WTC11 (cell line): ENCODE measurements at regions not wholly inside any gene's neighbourhood (a gene's known extent, or its start where the extent isn't known, plus 50 kb on each side); places are given as distances from the start of the nearest gene placed in this dataset.

Experiments
- ATAC-seq: fragments of 200-7000 bp; cut with Tn5 transposase; 2 replicates; pipeline ENCODE4 v1.10.0; 2021; ENCODE audit warnings: mild to moderate bottlenecking, moderate library complexity
- CTCF ChIA-PET: fragments of 300-600 bp; sonication (Branson Sonifier 250); formaldehyde crosslinking; loops from one replicate; lab custom pipeline; 2021; ENCODE audit warnings: antibody characterized with exemption; lab: Charles Lee
- POLR2A ChIA-PET: fragments of 350-600 bp; sonication (Branson Sonifier 250); formaldehyde crosslinking; loops from one replicate; lab custom pipeline; 2021; ENCODE audit warnings: antibody characterized with exemption; lab: Charles Lee
- DNase-seq: peaks from one replicate; pipeline ENCODE4 v3.0.0; 2021; ENCODE audit warnings: low spot score
- H3K27ac Mint-ChIP-seq: 2 replicates; pipeline ENCODE4 v1.8.0; 2021; ENCODE audit warnings: mixed read lengths
- H3K27me3 Mint-ChIP-seq: 2 replicates; pipeline ENCODE4 v1.8.0; 2021; ENCODE audit warnings: low read depth, mild to moderate bottlenecking, moderate library complexity, mixed read lengths
- H3K36me3 Mint-ChIP-seq: 2 replicates; pipeline ENCODE4 v1.8.0; 2021; ENCODE audit warnings: mixed read lengths
- H3K4me1 Mint-ChIP-seq: 2 replicates; pipeline ENCODE4 v1.8.0; 2022; ENCODE audit warnings: mixed read lengths
- H3K4me3 Mint-ChIP-seq: 2 replicates; pipeline ENCODE4 v1.8.0; 2021; ENCODE audit warnings: mild to moderate bottlenecking, moderate library complexity, mixed read lengths
- H3K9me3 Mint-ChIP-seq: 2 replicates; pipeline ENCODE4 v1.8.0; 2021; ENCODE audit warnings: mixed read lengths
- CBFB ChIP-seq: sonication (generic); formaldehyde crosslinking; IDR thresholded peaks from 2 replicates; pipeline ENCODE4 v1.8.1; 2022; ENCODE audit warnings: mild to moderate bottlenecking, low read depth, missing genetic modification reagents
- CTCF ChIP-seq: fragments of 200-600 bp; IDR thresholded peaks from 2 replicates; pipeline ENCODE4 v1.8.0; 2022; ENCODE audit warnings: antibody characterized with exemption
- E2F1 ChIP-seq: sonication (generic); formaldehyde crosslinking; IDR thresholded peaks from 2 replicates; pipeline ENCODE4 v1.8.0; 2022; ENCODE audit warnings: mild to moderate bottlenecking, missing genetic modification reagents
- EMX1 ChIP-seq: fragments of 250-450 bp; sonication (Bioruptor Pico); IDR thresholded peaks from 2 replicates; pipeline ENCODE4 v1.8.0; 2021; ENCODE audit warnings: mild to moderate bottlenecking
- KAT7 ChIP-seq: sonication (generic); formaldehyde crosslinking; IDR thresholded peaks from 2 replicates; pipeline ENCODE4 v1.8.1; 2023; ENCODE audit warnings: missing genetic modification reagents, mild to moderate bottlenecking, borderline replicate concordance
- MLX ChIP-seq: sonication (generic); formaldehyde crosslinking; IDR thresholded peaks from 2 replicates; pipeline ENCODE4 v1.8.1; 2023; ENCODE audit warnings: mild to moderate bottlenecking, missing genetic modification reagents, moderate library complexity
- MXD4 ChIP-seq: fragments of 250-450 bp; sonication (Bioruptor Pico); IDR thresholded peaks from 2 replicates; pipeline ENCODE4 v1.8.0; 2021; ENCODE audit warnings: mild to moderate bottlenecking, moderate library complexity, borderline replicate concordance
- NR2C2 ChIP-seq: sonication (generic); formaldehyde crosslinking; IDR thresholded peaks from 2 replicates; pipeline ENCODE4 v1.8.0; 2022; ENCODE audit warnings: mild to moderate bottlenecking, missing genetic modification reagents
- PRRX2 ChIP-seq: fragments of 250-450 bp; sonication (Bioruptor Pico); IDR thresholded peaks from 2 replicates; pipeline ENCODE4 v1.8.0; 2021; ENCODE audit warnings: mild to moderate bottlenecking
- RELA ChIP-seq: sonication (generic); formaldehyde crosslinking; IDR thresholded peaks from 2 replicates; pipeline ENCODE4 v1.8.1; 2022; ENCODE audit warnings: missing genetic modification reagents, mild to moderate bottlenecking, borderline replicate concordance
- TEAD1 ChIP-seq: sonication (generic); formaldehyde crosslinking; IDR thresholded peaks from 2 replicates; pipeline ENCODE4 v1.8.0; 2022; ENCODE audit warnings: mild to moderate bottlenecking, missing genetic modification reagents
- ZNF219 ChIP-seq: sonication (generic); formaldehyde crosslinking; IDR thresholded peaks from 2 replicates; pipeline ENCODE4 v1.8.0; 2023; ENCODE audit warnings: missing genetic modification reagents, mild to moderate bottlenecking, borderline replicate concordance
- ZNF425 ChIP-seq: fragments of 250-450 bp; sonication (Bioruptor Pico); conservative IDR thresholded peaks from 2 replicates; pipeline ENCODE4 v1.9.0; 2021; ENCODE audit warnings: mild to moderate bottlenecking
- ZNF532 ChIP-seq: fragments of 250-450 bp; sonication (Bioruptor Pico); IDR thresholded peaks from 2 replicates; pipeline ENCODE4 v1.9.0; 2021; ENCODE audit warnings: mild to moderate bottlenecking, borderline replicate concordance
- ZSCAN18 ChIP-seq: fragments of 250-450 bp; sonication (Bioruptor Pico); IDR thresholded peaks from 2 replicates; pipeline ENCODE4 v2.1.2; 2022; ENCODE audit warnings: mild to moderate bottlenecking, moderate library complexity
- TF ChIP-seq, protein P1 (sequence below): sonication (generic); formaldehyde crosslinking; IDR thresholded peaks from 2 replicates; pipeline ENCODE4 v1.8.1; 2023; ENCODE audit warnings: mild to moderate bottlenecking, moderate library complexity, missing genetic modification reagents
- TF ChIP-seq, protein P2 (sequence below): sonication (generic); formaldehyde crosslinking; IDR thresholded peaks from 2 replicates; pipeline ENCODE4 v1.8.0; 2023; ENCODE audit warnings: missing genetic modification reagents
- TF ChIP-seq, protein P3 (sequence below): sonication (generic); formaldehyde crosslinking; IDR thresholded peaks from 2 replicates; pipeline ENCODE4 v1.8.0; 2022; ENCODE audit warnings: mild to moderate bottlenecking, missing genetic modification reagents

DNA sequence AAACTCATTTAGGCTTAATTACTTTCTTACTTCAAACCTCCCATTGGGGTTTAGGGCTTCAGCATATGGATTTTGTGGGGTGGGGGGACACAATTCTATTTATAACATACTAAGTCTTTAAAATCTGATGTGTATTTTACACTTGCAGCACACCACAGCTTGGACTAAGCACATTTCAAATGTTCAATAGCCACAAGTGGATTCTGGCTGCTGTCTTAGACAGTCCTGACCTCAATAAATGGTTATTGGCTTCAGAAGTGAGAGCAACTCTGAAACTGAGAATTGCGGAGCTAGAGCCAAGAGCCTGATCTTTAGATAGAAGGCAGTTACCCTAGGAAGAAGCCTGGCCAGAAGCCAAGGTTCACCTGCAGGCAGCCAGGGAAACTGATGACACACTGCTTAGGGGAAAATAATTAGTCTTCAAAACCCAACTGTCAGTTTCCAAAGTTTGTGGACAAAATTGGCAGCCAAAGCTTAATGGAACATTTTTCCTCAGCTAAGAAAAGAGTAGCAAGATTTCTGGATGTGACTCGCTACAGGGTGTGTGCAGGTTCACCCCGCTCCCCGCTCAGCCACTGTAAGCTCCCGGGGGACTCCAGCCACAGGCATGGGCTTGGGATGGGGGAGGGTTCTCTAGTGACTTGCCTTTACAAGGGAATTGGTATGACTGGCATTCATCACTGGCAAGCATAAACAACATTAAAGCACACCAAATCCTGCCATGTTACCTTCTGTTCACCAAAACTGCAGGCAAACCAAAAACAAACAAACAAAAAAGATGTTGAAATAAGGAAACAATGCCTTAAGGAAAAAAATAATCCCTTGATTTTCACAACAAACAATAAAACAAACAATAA is 219.8 kb downstream of the TFAP2A start (continued):
- TF ChIP-seq RELA (no peak), ZSCAN18 (CRISPR knock-in tag) (no peak)
- TF ChIP-seq, protein P1, sequence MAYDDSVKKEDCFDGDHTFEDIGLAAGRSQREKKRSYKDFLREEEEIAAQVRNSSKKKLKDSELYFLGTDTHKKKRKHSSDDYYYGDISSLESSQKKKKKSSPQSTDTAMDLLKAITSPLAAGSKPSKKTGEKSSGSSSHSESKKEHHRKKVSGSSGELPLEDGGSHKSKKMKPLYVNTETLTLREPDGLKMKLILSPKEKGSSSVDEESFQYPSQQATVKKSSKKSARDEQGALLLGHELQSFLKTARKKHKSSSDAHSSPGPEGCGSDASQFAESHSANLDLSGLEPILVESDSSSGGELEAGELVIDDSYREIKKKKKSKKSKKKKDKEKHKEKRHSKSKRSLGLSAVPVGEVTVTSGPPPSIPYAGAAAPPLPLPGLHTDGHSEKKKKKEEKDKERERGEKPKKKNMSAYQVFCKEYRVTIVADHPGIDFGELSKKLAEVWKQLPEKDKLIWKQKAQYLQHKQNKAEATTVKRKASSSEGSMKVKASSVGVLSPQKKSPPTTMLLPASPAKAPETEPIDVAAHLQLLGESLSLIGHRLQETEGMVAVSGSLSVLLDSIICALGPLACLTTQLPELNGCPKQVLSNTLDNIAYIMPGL (CRISPR knock-in tag) = no peak

GRCh38 chr6:10193321-10193720 is 221.6 kb downstream of the TFAP2A start:
- Mint-ChIP-seq H3K27ac (no peak overlapping the region), H3K36me3 (no peaks in the 10 kb centered on the region), H3K4me1 (no peaks in the 10 kb centered on the region), H3K4me3 (no peak overlapping the region), H3K27me3 (no peaks in the 10 kb centered on the region), H3K9me3 (no peaks in the 10 kb centered on the region)
- DNase-seq (no peak), ATAC-seq (no peak)
- ChIA-PET POLR2A (no interaction called here), CTCF (no interaction called here)
- TF ChIP-seq MLX (no peak), ZNF425 (CRISPR knock-in tag) (no peak), ZNF219 (CRISPR knock-in tag) (no peak), KAT7 (CRISPR knock-in tag) (no peak), MXD4 (CRISPR knock-in tag) (no peak), EMX1 (no peak), TEAD1 (CRISPR knock-in tag) (no peak), CTCF (no peak), NR2C2 (CRISPR knock-in tag) (no peak), ZNF532 (no peak), E2F1 (CRISPR knock-in tag) (no peak), PRRX2 (no peak), RELA (no peak), CBFB (no peak)
- TF ChIP-seq, protein P2, sequence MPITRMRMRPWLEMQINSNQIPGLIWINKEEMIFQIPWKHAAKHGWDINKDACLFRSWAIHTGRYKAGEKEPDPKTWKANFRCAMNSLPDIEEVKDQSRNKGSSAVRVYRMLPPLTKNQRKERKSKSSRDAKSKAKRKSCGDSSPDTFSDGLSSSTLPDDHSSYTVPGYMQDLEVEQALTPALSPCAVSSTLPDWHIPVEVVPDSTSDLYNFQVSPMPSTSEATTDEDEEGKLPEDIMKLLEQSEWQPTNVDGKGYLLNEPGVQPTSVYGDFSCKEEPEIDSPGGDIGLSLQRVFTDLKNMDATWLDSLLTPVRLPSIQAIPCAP (CRISPR knock-in tag) = no peak
- TF ChIP-seq, protein P3, sequence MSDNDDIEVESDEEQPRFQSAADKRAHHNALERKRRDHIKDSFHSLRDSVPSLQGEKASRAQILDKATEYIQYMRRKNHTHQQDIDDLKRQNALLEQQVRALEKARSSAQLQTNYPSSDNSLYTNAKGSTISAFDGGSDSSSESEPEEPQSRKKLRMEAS (CRISPR knock-in tag) = no peak
